ENCODE measurements at regions not wholly inside any gene's neighbourhood (a gene's known extent, or its start where the extent isn't known, plus 50 kb on each side); places are given as distances from the start of the nearest gene placed in this dataset.

GRCh38 chr15:95953032-95953431 lies 377.5 kb upstream of the NR2F2 start:
- DNase-seq: no peak

- no peak for DNase-seq
Observed at GRCh38 chr15:95957861-95958260, 372.6 kb upstream of the NR2F2 start.

- DNase-seq: no peak
Observed at GRCh38 chr15:95958382-95958781, 372.1 kb upstream of the NR2F2 start.

- DNase-seq: no peak
Observed at GRCh38 chr15:95968856-95969255, 361.6 kb upstream of the NR2F2 start.

- no peak for DNase-seq
Observed at GRCh38 chr15:95970326-95970725, 360.2 kb upstream of the NR2F2 start.

- no peak for DNase-seq
Observed at GRCh38 chr15:95972041-95972553, 358.4 kb upstream of the NR2F2 start.

GRCh38 chr15:95972812-95973211 lies 357.7 kb upstream of the NR2F2 start:
- DNase-seq: no peak

GRCh38 chr15:95973566-95974256 lies 356.8 kb upstream of the NR2F2 start:
- no peak for DNase-seq

- no peak for DNase-seq
Observed at GRCh38 chr15:95975212-95975611, 355.3 kb upstream of the NR2F2 start.

- DNase-seq: no peak
Observed at GRCh38 chr15:95979286-95979685, 351.2 kb upstream of the NR2F2 start.

GRCh38 chr15:95981209-95981608 lies 349.3 kb upstream of the NR2F2 start:
- no peak for DNase-seq

GRCh38 chr15:95987299-95987698 lies 343.2 kb upstream of the NR2F2 start:
- DNase-seq: no peak

- DNase-seq: no peak
Observed at GRCh38 chr15:95987886-95988573, 342.5 kb upstream of the NR2F2 start.

GRCh38 chr15:95988574-95988887 lies 342.0 kb upstream of the NR2F2 start:
- DNase-seq: no peak

GRCh38 chr15:95989392-95989791 lies 341.1 kb upstream of the NR2F2 start:
- no peak for DNase-seq

GRCh38 chr15:95990833-95991232 lies 339.7 kb upstream of the NR2F2 start:
- DNase-seq: no peak

GRCh38 chr15:95994418-95994817 lies 336.1 kb upstream of the NR2F2 start:
- DNase-seq: no peak

- no peak for DNase-seq
Observed at GRCh38 chr15:95995375-95996168, 334.9 kb upstream of the NR2F2 start.

- no peak for DNase-seq
Observed at GRCh38 chr15:95996494-95996893, 334.0 kb upstream of the NR2F2 start.

GRCh38 chr15:95998935-95999334 lies 331.6 kb upstream of the NR2F2 start:
- DNase-seq: no peak

- no peak for DNase-seq
Observed at GRCh38 chr15:96002890-96003859, 327.3 kb upstream of the NR2F2 start.

GRCh38 chr15:96005906-96006305 lies 324.6 kb upstream of the NR2F2 start:
- no peak for DNase-seq

GRCh38 chr15:96011136-96011535 lies 319.4 kb upstream of the NR2F2 start:
- no peak for DNase-seq

Measured in activated T-cell treated with anti-CD3 and anti-CD28 coated beads for 4 hours (primary cell).